MCF 10A (cell line): ENCODE measurements at regions not wholly inside any gene's neighbourhood (a gene's known extent, or its start where the extent isn't known, plus 50 kb on each side); places are given as distances from the start of the nearest gene placed in this dataset.

Source experiments
- BruUV-seq: library from RNA; stranded (reverse); fragments of 400-500 nt; replicated peaks from 2 replicates; lab custom pipeline; 2021; lab: Mats Ljungman, UMichigan
- CTCF ChIA-PET: fragments of 300-600 bp; sonication (Branson Sonifier 250); formaldehyde crosslinking; extraction: SDS; loops from one replicate; lab custom pipeline; 2021; ENCODE audit warnings: antibody characterized with exemption, inconsistent platforms; lab: Yijun Ruan, JAX
- POLR2A ChIA-PET: fragments of 300-600, 350-650 bp; sonication (Branson Sonifier 250); formaldehyde crosslinking; extraction: SDS; loops from one replicate; lab custom pipeline; 2020; ENCODE audit warnings: antibody characterized with exemption, inconsistent platforms; lab: Yijun Ruan, JAX
- DNase-seq: peaks from one replicate; pipeline ENCODE4 v3.0.0-alpha.2; 2018; ENCODE audit not compliant: unreplicated experiment
- H3K27ac Mint-ChIP-seq: one replicate; pipeline ENCODE4 v1.8.0; 2022; ENCODE audit warnings: mild to moderate bottlenecking, low read depth, mixed read lengths; ENCODE audit not compliant: unreplicated experiment
- H3K27me3 Mint-ChIP-seq: one replicate; pipeline ENCODE4 v1.8.0; 2022; ENCODE audit warnings: mixed read lengths; ENCODE audit not compliant: insufficient read depth, unreplicated experiment
- H3K36me3 Mint-ChIP-seq: one replicate; pipeline ENCODE4 v1.8.0; 2022; ENCODE audit warnings: mild to moderate bottlenecking, moderate library complexity, mixed read lengths; ENCODE audit not compliant: insufficient read depth, unreplicated experiment
- H3K4me1 Mint-ChIP-seq: one replicate; pipeline ENCODE4 v1.8.0; 2022; ENCODE audit warnings: mixed read lengths; ENCODE audit not compliant: insufficient read depth, unreplicated experiment
- H3K4me3 Mint-ChIP-seq: one replicate; pipeline ENCODE4 v1.8.0; 2022; ENCODE audit warnings: mild to moderate bottlenecking, moderate library complexity, mixed read lengths; ENCODE audit not compliant: unreplicated experiment
- H3K9me3 Mint-ChIP-seq: one replicate; pipeline ENCODE4 v1.8.0; 2022; ENCODE audit warnings: mixed read lengths; ENCODE audit not compliant: unreplicated experiment
- intact Hi-C: fragments of 100-400 bp; cut with micrococcal nuclease; formaldehyde crosslinking; loops from 2 replicates; pipeline ENCODE4 v1.14.1; 2022
- TF ChIP-seq, protein P1 (sequence below): fragments of 200-600 bp; IDR thresholded peaks from one replicate; pipeline ENCODE4 v1.8.0; 2022; ENCODE audit warnings: antibody characterized with exemption, mild to moderate bottlenecking; ENCODE audit not compliant: unreplicated experiment

DNA sequence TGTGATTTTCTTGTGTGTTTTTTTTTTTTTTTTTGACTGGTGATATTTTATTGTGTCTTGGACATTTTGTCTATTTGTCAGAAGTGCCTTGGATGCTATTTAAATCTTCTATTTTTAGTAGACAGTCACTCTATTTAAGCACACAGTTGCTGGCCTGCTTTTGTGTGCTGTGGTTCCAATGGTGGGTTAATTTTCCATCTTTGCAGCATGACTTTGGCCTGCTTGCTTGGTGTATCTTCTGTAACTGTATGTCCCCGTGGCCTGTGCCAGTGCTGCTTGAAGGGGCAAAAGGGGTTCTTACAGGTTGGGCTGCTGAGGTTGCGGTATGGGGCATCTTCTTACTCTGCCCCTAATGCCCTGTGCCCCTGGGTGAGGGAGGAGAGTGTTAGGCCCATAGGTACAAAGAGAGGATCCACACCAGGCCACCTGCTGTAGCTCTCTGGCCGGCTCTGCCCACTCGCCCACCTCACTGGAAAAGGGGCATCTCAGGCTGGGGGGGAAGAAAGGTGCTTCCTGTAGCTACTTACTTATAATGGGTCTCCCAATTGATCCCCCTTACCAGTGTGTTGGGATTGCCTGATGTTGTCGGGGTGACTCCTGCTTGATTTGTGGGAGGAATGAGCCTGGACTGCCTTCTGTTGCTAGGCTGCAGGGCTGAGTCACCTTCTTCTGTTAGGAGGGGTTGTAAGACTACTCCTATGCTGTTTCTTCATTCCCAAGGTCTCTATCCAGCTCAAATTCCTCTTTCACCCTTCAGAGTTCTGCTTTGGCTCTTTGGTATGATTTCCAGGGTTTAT is 490.0 kb upstream of the HS6ST1 start:
- H3K4me1 Mint-ChIP-seq, result peaks cover 36% of the 10 kb centered on the region
- TF ChIP-seq, protein P1, sequence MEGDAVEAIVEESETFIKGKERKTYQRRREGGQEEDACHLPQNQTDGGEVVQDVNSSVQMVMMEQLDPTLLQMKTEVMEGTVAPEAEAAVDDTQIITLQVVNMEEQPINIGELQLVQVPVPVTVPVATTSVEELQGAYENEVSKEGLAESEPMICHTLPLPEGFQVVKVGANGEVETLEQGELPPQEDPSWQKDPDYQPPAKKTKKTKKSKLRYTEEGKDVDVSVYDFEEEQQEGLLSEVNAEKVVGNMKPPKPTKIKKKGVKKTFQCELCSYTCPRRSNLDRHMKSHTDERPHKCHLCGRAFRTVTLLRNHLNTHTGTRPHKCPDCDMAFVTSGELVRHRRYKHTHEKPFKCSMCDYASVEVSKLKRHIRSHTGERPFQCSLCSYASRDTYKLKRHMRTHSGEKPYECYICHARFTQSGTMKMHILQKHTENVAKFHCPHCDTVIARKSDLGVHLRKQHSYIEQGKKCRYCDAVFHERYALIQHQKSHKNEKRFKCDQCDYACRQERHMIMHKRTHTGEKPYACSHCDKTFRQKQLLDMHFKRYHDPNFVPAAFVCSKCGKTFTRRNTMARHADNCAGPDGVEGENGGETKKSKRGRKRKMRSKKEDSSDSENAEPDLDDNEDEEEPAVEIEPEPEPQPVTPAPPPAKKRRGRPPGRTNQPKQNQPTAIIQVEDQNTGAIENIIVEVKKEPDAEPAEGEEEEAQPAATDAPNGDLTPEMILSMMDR, result no peak
- no peak overlapping the region for H3K4me3 Mint-ChIP-seq
- no TSS peak for BruUV-seq
- no peaks in the 10 kb centered on the region for H3K27me3 Mint-ChIP-seq
- ChIA-PET CTCF (interaction anchor here (0.6 to 1.7 kb wide), 5 partner anchors 12 to 488 kb away, joined by 3 to 5 read pairs (median 4); no protein-coding TSS in a partner anchor), POLR2A (interaction anchor here (0.6 to 1.7 kb wide), 9 partner anchors 58 to 377 kb away, joined by 3 to 5 read pairs (median 3); no protein-coding TSS in a partner anchor)
- no peaks in the 10 kb centered on the region for H3K36me3 Mint-ChIP-seq
- peak; percentile 54 for DNase-seq
- intact Hi-C loops, result loop anchor here (2.0 to 5.0 kb wide), 3 partner anchors 59 to 249 kb away; no protein-coding TSS in a partner anchor
- peaks cover 5% of the 10 kb centered on the region for H3K9me3 Mint-ChIP-seq
- H3K27ac Mint-ChIP-seq, result peak overlapping the region; percentile 87

- POLR2A ChIA-PET, result interaction anchor here (0.6 to 1.7 kb wide), 10 partner anchors 59 to 377 kb away, joined by 3 to 5 read pairs (median 3); no protein-coding TSS in a partner anchor
- peaks cover 5% of the 10 kb centered on the region for H3K9me3 Mint-ChIP-seq
- TF ChIP-seq, protein P1, result no peak
- H3K27ac Mint-ChIP-seq, result peak overlapping the region; percentile 87
- peak; percentile 42 for DNase-seq
- no TSS peak for BruUV-seq
- H3K27me3 Mint-ChIP-seq, result no peaks in the 10 kb centered on the region
- H3K4me1 Mint-ChIP-seq, result peaks cover 36% of the 10 kb centered on the region
- no peaks in the 10 kb centered on the region for H3K36me3 Mint-ChIP-seq
- no peak overlapping the region for H3K4me3 Mint-ChIP-seq
- intact Hi-C loops, result loop anchor here (2.0 to 5.0 kb wide), 3 partner anchors 58 to 248 kb away; no protein-coding TSS in a partner anchor
- CTCF ChIA-PET, result interaction anchor here (0.6 to 1.7 kb wide), 8 partner anchors 12 to 504 kb away, joined by 3 to 5 read pairs (median 3); no protein-coding TSS in a partner anchor
Observed at GRCh38 chr2:128809259-128809636, 490.6 kb upstream of the HS6ST1 start.

- H3K4me1 Mint-ChIP-seq, result peaks cover 35% of the 10 kb centered on the region
- no TSS peak for BruUV-seq
- TF ChIP-seq, protein P1, result no peak
- ChIA-PET POLR2A (interaction anchor here (0.6 to 1.7 kb wide), 8 partner anchors 17 to 252 kb away, joined by 3 to 7 read pairs (median 3); no protein-coding TSS in a partner anchor), CTCF (interaction anchor here (0.7 to 1.7 kb wide), 7 partner anchors 56 to 505 kb away, joined by 3 to 5 read pairs (median 3); no protein-coding TSS in a partner anchor)
- H3K9me3 Mint-ChIP-seq, result peaks cover 5% of the 10 kb centered on the region
- peak overlapping the region; percentile 87 for H3K27ac Mint-ChIP-seq
- no peaks in the 10 kb centered on the region for H3K36me3 Mint-ChIP-seq
- no peaks in the 10 kb centered on the region for H3K27me3 Mint-ChIP-seq
- H3K4me3 Mint-ChIP-seq, result no peak overlapping the region
- DNase-seq, result no peak
- intact Hi-C loops, result loop anchor here (2.0 to 5.0 kb wide), 3 partner anchors 57 to 247 kb away; no protein-coding TSS in a partner anchor
Observed at GRCh38 chr2:128809880-128810279, 491.2 kb upstream of the HS6ST1 start.
